Caki2 (cell line): ENCODE measurements at regions not wholly inside any gene's neighbourhood (a gene's known extent, or its start where the extent isn't known, plus 50 kb on each side); places are given as distances from the start of the nearest gene placed in this dataset.
"Not testable (repeated sequence)": the region's sequence is repeated elsewhere in the genome, so short reads cannot be mapped to it uniquely, and the experiment has no call there.

Source experiments
- DNase-seq: peaks from one replicate; pipeline ENCODE4 v3.0.0-alpha.2; 2015; ENCODE audit warnings: low read depth
- in situ Hi-C: cut with HindIII; loops from 2 replicates; pipeline ENCODE4 v1.10.0; 2016; ENCODE audit warnings: low sequenced_read_pairs, low pct_unique_long_range_greater_than_20kb, mixed read lengths

DNA sequence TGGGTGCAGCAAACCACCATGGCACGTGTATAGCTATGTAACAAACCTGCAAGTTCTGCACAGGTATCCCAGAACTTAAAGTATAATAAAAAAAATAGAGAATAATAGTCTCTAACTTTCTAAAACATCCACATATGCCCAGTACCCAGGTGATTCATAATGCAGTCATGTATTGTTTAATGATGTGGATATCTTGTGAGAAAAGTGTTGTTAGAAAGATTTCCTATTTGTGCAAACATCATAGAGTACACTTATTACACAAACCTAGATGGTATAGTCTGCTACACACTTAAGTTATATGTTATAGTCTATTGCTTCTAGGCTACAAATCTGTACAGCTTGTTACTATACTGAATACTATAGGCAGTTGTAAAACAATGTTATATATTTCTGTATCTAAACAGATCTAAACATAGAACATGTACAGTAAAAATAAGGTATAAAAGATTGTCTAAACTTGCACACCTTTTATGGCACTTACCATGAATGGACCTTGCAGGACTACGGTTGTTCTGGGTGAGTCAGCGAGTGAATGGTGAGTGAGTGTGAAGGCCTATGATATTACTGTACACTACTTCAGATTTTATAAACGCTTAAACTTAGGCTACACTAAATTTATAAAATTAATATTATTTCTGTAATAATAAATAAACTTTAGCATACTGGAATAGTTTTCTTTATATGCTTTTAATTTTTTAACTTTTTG lies 232.2 kb upstream of the SLIT2 start:
- in situ Hi-C loops = no loop called here

DNA sequence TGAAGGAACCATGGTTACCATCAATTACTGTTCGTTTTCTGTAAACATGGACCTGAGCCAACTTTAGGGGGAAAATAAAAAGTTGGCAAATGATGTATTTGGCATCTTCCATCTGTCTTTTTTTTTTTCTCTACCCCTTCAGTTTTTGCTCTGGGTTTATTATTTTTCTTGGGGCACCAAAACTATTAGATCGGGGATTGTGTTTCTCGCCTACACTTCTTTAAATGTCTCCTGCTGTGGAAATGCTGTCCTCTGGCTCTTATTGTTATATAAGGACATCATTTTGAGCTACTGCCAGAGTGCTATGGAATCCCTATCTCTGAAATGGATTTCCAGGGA lies 234.0 kb upstream of the SLIT2 start:
- DNase-seq = no peak
- in situ Hi-C loops = no loop called here

More for the DNA sequence above, 232.2 kb upstream of the SLIT2 start:
- DNase-seq = no peak

DNA sequence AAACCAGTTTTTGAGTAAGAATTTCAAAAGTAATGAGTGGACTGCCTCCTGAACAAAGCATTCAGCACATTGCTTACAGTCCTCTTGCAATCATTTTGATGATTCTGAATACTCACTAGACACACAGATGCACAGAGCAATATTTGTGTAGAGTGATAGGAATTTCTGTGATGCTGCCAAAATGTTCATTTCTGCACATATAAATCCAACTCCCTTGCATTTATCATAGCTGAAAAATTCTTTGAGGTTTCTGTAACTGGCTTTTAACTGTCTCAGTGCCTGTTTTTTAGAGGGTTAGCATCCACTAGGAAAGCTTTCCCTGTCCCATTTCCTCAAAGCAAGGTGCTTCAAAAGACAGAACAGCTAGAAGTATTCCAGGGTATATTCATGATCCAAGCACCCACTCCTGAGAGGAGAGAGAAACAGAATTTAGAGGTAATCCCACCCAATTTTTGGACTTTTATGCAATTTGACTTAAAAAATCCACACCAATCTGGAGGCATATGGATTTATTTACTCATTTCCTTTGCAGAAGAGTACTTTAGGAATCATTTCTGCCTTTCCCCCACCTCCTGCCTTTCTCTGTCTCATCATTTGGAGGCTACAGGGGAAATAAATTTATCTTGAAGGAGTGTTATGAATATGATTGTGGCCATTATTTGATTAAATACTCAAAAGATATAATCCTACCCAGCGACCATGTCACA lies 234.5 kb upstream of the SLIT2 start:
- DNase-seq = no peak
- in situ Hi-C loops = no loop called here

DNA sequence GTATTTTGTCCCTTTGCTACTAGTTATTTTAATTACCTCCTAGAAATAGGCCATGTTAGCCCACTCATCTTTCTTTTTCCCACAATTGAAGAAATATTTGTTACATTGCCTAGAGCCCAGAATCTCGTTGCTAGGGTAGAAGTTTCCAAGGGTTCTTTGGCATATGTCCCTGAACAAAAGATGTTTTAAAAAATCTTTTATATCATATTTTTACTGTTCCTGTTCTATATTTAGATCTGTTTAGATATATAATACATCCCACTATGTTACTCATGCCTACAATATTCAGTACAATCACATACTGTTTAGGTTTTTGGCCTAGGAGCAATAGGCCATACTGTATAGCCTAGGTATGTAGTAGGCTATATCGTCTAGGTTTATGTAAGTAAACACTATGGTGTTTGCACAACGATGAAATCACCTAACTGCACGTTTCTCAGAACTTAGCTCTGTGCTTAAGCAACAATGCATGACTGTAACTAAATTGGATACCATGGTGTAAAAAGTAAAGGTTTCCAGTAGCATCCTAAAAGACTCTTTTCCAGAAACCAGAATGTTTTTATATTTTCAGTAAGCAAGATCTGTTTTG lies 236.0 kb upstream of the SLIT2 start:
- no peak for DNase-seq
- in situ Hi-C loops = no loop called here

DNA sequence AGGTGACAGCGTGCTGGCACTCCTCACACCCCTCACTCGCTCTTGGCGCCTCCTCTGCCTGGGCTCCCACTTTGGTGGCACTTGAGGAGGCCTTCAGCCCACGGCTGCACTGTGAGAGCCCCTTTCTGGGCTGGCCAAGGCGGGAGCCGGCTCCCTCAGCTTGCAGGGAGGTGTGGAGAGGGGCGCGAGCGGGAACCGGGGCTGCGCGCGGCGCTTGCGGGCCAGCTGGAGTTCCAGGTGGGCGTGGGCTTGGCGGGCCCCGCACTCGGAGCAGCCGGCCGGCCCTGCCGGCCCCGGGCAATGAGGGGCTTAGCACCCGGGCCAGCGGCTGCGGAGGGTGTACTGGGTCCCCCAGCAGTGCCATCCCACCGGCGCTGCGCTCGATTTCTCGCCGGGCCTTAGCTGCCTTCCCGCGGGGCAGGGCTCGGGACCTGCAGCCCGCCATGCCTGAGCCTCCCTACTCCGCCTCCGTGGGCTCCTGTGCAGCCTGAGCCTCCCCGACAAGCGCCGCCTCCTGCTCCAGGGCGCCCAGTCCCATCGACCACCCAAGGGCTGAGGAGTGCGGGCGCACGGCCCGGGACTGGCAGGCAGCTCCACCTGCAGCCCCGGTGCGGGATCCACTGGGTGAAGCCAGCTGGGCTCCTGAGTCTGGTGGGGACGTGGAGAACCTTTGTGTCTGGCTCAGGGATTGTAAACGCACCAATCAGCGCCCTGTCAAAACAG lies 247.7 kb upstream of the SLIT2 start:
- DNase-seq, in situ Hi-C loops: not testable (repeated sequence)

DNA sequence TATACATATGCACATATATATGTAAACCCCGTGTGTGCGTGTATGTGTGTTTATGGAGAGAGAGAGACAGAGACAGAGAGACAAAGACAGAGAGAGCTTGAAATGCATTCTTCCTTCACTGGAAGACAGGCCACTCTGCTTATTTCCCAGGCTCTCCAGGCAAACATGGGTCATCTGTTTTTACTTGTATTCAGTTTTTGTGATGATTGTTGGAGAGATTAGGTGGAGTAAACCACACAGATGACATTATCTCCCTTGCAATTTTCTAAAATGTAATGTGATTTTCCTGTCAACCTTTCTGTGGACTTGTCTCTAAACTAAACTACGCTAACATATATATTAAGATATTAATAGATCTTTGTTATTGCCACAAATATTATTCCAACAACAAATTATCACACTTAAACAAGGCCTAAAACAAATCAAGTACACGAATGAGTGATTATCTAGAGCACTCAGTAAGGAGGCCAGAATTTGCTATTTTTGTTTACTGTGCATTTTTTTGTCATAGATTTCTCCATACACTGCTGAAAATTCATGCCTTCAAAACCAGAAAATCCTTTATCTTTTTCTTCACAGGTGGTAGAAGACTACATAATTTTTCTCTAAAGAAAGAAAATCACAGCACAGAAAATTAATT lies 251.8 kb upstream of the SLIT2 start:
- no peak for DNase-seq
- in situ Hi-C loops = no loop called here

DNA sequence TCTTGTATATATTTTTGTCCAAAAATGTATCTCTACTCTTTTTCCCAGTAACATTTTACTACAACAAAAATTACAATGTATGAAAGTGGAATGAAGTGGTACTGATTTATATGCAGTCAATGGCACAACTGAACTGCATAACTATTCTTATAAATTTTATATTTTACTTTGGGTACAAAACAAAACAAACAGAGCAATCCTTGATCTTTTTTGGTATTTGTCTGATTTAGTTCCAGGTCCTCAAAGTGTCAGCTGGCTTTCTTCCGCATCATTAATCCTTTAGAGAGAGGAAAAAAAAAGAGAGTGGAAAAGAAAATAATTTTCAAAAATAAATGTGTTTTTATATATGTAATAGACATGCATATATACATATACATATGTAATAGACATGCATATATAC lies 252.4 kb upstream of the SLIT2 start:
- DNase-seq = no peak
- in situ Hi-C loops = no loop called here

DNA sequence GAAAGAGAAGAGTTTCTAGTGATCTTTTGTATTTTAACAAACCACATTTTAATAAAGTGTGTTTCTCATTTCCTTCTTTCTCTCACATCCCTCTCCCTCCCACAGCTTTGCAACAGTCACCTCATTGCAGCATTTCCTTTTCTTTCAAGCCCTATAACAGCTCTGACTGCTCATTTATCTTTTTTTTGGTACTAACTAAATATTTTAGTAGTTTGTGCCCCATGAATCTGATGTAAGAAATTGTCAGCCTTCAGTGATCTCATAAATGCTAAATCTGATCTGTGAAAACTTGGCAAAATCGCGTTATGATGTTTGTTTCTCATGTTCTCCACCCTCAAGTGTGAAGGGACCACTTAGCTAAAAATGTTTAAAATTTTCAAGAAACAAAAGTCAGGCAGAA lies 258.5 kb upstream of the SLIT2 start:
- no peak for DNase-seq
- in situ Hi-C loops = no loop called here

DNA sequence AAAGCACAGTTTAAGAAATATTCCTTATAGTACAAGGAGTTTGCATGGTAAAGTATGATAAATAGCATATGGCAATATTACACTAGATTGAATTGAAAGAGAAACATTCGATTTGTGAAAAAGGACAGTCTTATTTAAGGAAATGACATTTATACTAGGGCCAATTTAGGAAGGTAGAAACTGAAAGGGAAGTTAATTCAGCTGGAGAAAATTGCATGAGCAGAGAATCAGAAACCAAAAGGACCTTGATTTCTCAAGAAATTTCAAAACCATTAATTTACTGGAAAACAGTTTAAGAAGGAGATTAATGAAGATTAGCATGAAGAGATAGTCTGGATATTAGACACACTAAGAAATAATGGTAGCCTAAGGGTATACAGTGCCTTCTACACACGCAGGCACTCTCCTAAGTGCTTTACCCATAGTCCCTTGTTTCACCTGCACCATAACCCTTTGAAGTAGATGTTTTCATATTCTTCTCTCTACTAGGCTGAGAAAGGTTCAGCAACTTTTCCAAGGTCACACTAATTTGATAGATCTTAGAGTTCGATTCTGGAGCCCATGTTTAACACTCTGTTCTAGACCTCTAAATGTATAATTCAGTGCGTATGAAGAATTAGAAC lies 259.1 kb upstream of the SLIT2 start:
- no peak for DNase-seq
- in situ Hi-C loops = no loop called here

DNA sequence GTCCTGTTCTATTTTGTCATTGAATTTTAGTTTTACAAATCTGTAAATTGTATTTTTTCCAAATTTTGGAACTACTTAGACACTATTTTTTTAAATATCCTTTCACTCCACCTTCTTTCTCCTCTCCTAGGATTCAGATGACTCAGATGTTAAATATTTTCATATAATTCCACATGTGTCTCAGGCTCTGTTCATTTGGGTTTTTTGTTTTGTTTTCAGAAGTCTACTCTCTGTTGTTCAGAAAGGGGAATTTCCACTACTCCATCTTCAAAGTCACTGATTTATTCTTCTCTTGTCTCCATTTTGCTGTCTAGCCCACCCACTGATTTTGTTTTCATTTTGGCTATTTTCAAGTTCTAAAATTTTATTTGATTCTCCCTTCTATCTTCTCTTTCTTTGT lies 264.0 kb upstream of the SLIT2 start:
- DNase-seq = peak; percentile 13
- in situ Hi-C loops = no loop called here

DNA sequence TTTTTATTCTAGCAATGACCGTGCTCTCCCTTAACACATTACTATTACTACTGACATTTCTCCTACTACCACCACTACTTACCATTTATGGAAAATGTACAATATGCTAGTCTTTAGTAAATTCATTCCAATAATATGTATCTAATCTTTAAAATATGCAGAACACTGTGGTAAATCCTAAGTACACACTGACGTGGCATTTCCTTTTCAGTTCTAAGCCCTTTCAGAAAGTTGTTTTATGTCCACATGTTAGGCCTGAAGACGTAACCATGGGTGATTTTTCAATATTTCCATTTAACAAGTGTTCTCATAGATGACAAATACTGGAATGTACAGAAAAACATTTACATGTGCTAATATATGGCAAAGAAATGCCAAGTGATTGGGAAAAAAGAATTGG lies 268.6 kb upstream of the SLIT2 start:
- in situ Hi-C loops = no loop called here
- DNase-seq = no peak

DNA sequence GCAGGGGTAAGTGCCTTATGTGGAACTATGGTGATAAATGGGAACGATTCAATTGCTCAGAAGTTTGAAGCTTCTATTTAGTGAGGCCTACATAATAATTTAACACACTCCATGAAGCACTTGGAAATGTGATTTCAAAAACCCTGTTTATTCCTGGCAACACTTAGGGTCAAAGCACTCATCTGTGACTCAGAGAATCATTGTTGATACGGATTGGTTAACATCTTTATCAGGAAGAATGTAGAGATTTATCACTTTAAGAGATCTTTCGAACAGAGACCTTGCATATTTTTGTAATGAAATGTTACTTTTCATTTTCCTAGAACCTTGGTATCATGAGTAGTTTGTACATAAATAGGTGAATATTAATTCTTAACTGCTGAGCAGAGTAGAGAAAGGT lies 269.1 kb upstream of the SLIT2 start:
- in situ Hi-C loops = no loop called here
- no peak for DNase-seq

DNA sequence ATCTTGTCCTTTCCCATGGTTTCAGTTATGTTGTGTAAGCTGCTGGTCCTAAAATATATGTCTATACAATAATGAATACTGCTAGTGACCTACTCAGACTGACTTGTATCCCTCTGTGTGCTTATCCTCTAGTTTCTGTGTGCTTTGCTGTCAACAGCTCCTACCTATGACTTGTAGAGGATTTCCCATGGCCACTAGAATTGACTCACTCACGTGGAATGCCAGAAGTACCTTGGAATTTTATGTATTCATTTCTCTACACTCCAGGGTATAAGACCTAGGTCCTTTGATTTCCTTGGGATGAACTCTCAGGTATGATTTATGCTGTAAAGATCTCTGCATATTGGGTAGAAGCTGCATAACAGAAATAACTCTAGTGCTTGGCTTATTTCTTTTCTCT lies 279.9 kb upstream of the SLIT2 start:
- in situ Hi-C loops = no loop called here
- DNase-seq = no peak

DNA sequence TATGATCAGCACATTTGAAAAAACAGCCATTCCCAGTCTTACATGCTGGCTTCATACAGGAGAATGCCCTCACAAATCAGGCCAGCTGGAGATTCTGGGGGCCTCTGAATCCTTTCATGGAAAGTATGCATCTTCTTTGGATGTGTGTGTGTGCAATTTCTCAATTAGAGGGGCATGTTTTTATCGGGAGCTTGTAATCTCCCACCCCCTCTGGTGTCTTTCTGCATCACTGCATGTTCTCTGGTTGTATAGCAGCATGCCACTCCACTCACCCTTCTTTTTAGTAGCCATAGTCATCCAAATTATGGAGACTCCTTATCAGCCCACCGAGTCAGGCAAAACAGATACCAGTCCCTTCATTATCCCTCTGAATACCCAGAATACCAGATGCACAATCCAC lies 282.2 kb upstream of the SLIT2 start:
- in situ Hi-C loops = no loop called here
- DNase-seq = no peak

DNA sequence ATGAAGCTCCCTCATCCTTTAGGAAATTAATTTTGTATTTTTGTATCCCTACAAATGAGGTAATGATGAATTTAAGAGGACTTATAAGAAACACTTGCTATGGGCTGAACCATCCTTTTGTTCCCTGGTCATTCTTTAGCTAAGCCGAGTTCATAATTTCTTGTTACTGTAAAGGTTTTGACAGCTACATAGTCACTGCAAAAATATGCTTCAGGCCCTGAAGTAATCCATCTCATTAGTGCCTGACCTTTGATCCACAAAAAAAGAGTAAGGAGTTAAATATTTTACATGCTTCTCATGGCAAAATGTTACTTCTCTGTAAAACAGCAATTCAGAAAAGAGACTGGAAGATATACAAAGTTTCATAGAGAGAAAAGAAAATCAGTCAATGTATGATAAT lies 290.6 kb upstream of the SLIT2 start:
- DNase-seq = no peak
- in situ Hi-C loops = no loop called here

DNA sequence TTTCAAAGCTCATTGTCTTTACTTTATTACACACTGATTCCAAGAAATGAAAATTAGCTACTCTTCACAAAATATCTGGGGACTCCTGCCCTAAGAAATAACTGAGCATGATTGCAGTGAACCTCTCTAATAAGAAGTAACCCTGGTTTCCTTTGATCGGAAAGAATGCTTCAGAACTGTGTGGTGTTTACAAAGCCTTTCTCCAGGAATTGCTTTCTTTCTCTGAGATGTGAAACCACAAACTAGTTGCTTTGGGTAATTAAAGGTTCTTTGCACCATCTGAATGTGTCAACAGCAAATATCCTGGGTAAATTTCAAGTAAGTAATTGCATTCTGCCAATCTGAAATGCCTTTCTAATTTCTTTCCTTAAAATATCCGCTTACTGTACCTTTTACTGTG lies 292.9 kb upstream of the SLIT2 start:
- in situ Hi-C loops = no loop called here
- DNase-seq = no peak

DNA sequence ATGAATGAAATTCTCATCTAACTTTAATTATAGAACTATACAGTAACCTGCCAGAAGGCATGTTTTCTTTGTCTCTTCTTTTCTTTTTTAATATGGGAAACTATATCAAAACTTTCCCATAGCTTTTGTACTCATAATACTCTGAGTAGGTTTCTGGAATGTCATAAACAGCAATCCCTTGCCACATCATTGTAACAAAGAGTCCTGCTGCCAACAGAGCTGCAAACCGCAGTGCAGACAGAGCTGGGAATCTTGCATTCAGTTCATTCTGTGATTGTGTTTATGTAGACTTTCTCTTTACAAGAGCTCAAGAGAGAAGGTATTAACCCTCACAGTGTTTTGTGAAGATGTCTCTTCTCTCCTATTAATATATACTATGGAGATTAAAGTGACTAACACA lies 304.4 kb upstream of the SLIT2 start:
- in situ Hi-C loops = no loop called here
- DNase-seq = no peak

DNA sequence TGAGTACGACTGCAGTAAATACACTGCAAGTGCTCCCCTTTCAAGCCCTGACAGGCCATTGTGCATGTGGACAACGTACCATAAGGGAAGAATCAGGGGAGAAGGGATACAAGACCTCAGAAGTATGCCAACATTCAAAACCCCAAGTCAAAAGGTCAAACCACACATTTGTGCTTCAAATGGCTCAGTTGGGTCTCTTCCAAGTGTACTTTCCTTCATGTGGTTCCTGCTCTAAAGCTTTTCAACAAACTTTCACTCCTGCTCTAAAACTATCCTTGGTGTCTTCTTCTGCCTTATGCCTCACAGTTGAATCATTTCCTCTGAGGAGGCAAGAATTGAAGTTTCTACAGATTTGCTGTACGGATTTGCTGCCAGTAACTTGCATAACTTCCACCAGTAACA lies 305.7 kb upstream of the SLIT2 start:
- in situ Hi-C loops = no loop called here
- no peak for DNase-seq
